Esophagus mucosa (tissue), 1 donor: ENCODE measurements at regions not wholly inside any gene's neighbourhood (a gene's known extent, or its start where the extent isn't known, plus 50 kb on each side); places are given as distances from the start of the nearest gene placed in this dataset.
"Not testable (repeated sequence)": the region's sequence is repeated elsewhere in the genome, so short reads cannot be mapped to it uniquely, and the experiment has no call there.

Experiments used
- ATAC-seq: fragments of 200-7000 bp; cut with Tn5 transposase; one replicate; pipeline ENCODE4 v1.9.1; 2020
- donor health status: DM: yes; HTN: yes; CAD: no.

GRCh38 chr18:14336017-14336416, 203.8 kb upstream of the ZNF519 start:
- not testable (repeated sequence) for ATAC-seq

GRCh38 chr18:14321217-14321616, 189.0 kb upstream of the ZNF519 start:
- ATAC-seq = not testable (repeated sequence)

GRCh38 chr18:14301255-14301654, 169.0 kb upstream of the ZNF519 start:
- ATAC-seq = not testable (repeated sequence)

- not testable (repeated sequence) for ATAC-seq
These were observed 162.8 kb upstream of the ZNF519 start for GRCh38 chr18:14295081-14295480.

GRCh38 chr18:14285053-14285452, 152.8 kb upstream of the ZNF519 start:
- ATAC-seq = no peak

- not testable (repeated sequence) for ATAC-seq
These were observed 143.2 kb upstream of the ZNF519 start for GRCh38 chr18:14275391-14275790.

- ATAC-seq = not testable (repeated sequence)
These were observed 133.6 kb upstream of the ZNF519 start for GRCh38 chr18:14265637-14266410.

- ATAC-seq = not testable (repeated sequence)
These were observed 130.6 kb upstream of the ZNF519 start for GRCh38 chr18:14262786-14263185.

- ATAC-seq = not testable (repeated sequence)
These were observed 117.9 kb upstream of the ZNF519 start for GRCh38 chr18:14250084-14250677.

GRCh38 chr18:14239224-14239623, 107.0 kb upstream of the ZNF519 start:
- ATAC-seq = not testable (repeated sequence)

- ATAC-seq = not testable (repeated sequence)
These were observed 104.3 kb upstream of the ZNF519 start for GRCh38 chr18:14236356-14237048.

GRCh38 chr18:14225286-14225679, 93.0 kb upstream of the ZNF519 start:
- not testable (repeated sequence) for ATAC-seq

- ATAC-seq = not testable (repeated sequence)
These were observed 92.5 kb upstream of the ZNF519 start for GRCh38 chr18:14224551-14225285.

- ATAC-seq = not testable (repeated sequence)
These were observed 91.7 kb upstream of the ZNF519 start for GRCh38 chr18:14223919-14224318.

- ATAC-seq = not testable (repeated sequence)
These were observed 91.1 kb upstream of the ZNF519 start for GRCh38 chr18:14223231-14223822.

- ATAC-seq = not testable (repeated sequence)
These were observed 90.4 kb upstream of the ZNF519 start for GRCh38 chr18:14222354-14223221.

- no peak for ATAC-seq
These were observed 89.5 kb upstream of the ZNF519 start for GRCh38 chr18:14221689-14222088.

- ATAC-seq = not testable (repeated sequence)
These were observed 83.7 kb upstream of the ZNF519 start for GRCh38 chr18:14215952-14216351.

GRCh38 chr18:14203424-14203823, 71.2 kb upstream of the ZNF519 start:
- not testable (repeated sequence) for ATAC-seq

GRCh38 chr18:14190776-14191442, 58.7 kb upstream of the ZNF519 start:
- not testable (repeated sequence) for ATAC-seq

GRCh38 chr18:14189858-14190257, 57.6 kb upstream of the ZNF519 start:
- ATAC-seq = no peak
